HG03045 (cell line): ENCODE measurements at regions not wholly inside any gene's neighbourhood (a gene's known extent, or its start where the extent isn't known, plus 50 kb on each side); places are given as distances from the start of the nearest gene placed in this dataset.

Experiments
- ATAC-seq: cut with Tn5 transposase; IDR thresholded peaks from one replicate; pipeline ENCODE4 v1.9.1; 2021; ENCODE audit warnings: mild to moderate bottlenecking, moderate library complexity; ENCODE audit not compliant: unreplicated experiment

- no peak for ATAC-seq
Observed at GRCh38 chr9:87319656-87320055, 178.0 kb upstream of the DAPK1 start.

- ATAC-seq, result no peak
Observed at GRCh38 chr9:87320146-87320884, 177.4 kb upstream of the DAPK1 start.

GRCh38 chr9:87322840-87323635 is 174.6 kb upstream of the DAPK1 start:
- ATAC-seq, result no peak

GRCh38 chr9:87323928-87324327 is 173.7 kb upstream of the DAPK1 start:
- ATAC-seq, result no peak

- no peak for ATAC-seq
Observed at GRCh38 chr9:87324613-87325194, 173.0 kb upstream of the DAPK1 start.

GRCh38 chr9:87327575-87328125 is 170.0 kb upstream of the DAPK1 start:
- no peak for ATAC-seq

GRCh38 chr9:87333802-87334201 is 163.9 kb upstream of the DAPK1 start:
- no peak for ATAC-seq

- ATAC-seq, result no peak
Observed at GRCh38 chr9:87334366-87334765, 163.3 kb upstream of the DAPK1 start.

GRCh38 chr9:87336407-87336806 is 161.3 kb upstream of the DAPK1 start:
- ATAC-seq, result no peak

- ATAC-seq, result no peak
Observed at GRCh38 chr9:87336914-87337333, 160.7 kb upstream of the DAPK1 start.

GRCh38 chr9:87337335-87338087 is 160.2 kb upstream of the DAPK1 start:
- ATAC-seq, result no peak

- no peak for ATAC-seq
Observed at GRCh38 chr9:87338088-87338989, 159.3 kb upstream of the DAPK1 start.

GRCh38 chr9:87340391-87340790 is 157.3 kb upstream of the DAPK1 start:
- no peak for ATAC-seq

- ATAC-seq, result no peak
Observed at GRCh38 chr9:87342743-87343142, 154.9 kb upstream of the DAPK1 start.

GRCh38 chr9:87343816-87344430 is 153.7 kb upstream of the DAPK1 start:
- ATAC-seq, result no peak

GRCh38 chr9:87346061-87346665 is 151.5 kb upstream of the DAPK1 start:
- ATAC-seq, result no peak

- no peak for ATAC-seq
Observed at GRCh38 chr9:87350915-87351314, 146.8 kb upstream of the DAPK1 start.

- ATAC-seq, result no peak
Observed at GRCh38 chr9:87353301-87353700, 144.4 kb upstream of the DAPK1 start.

GRCh38 chr9:87354147-87354546 is 143.5 kb upstream of the DAPK1 start:
- ATAC-seq, result no peak
